HuH-7.5 (cell line): ENCODE measurements at regions not wholly inside any gene's neighbourhood (a gene's known extent, or its start where the extent isn't known, plus 50 kb on each side); places are given as distances from the start of the nearest gene placed in this dataset.

Experiments used
- DNase-seq: peaks from one replicate; pipeline ENCODE4 v3.0.0; 2011; ENCODE audit warnings: low spot score

DNA sequence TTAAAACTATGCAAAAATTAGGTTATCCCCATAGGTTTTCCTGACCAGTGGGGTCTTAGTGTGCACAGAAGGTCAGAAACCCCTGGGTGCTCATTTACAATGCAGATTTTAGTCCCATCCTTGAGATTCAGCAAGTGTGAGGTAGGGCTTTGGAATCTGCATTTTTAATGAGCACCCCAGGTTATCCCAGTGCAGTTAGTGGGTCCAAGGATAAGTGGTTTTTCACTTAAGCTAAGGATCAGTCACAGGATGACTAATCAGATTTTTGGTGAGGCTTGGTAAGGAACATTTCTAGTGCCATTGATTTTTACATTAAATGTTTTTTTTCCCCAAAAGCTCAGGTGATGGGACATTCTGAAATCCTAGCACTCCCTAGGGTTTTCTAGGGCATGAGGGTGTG, 50.7 kb upstream of the MGAT5 start:
- no peak for DNase-seq
